CD14-positive monocyte (primary cell): ENCODE measurements at regions not wholly inside any gene's neighbourhood (a gene's known extent, or its start where the extent isn't known, plus 50 kb on each side); places are given as distances from the start of the nearest gene placed in this dataset.

Source experiments
- DNase-seq, 3 donors: peaks; one replicate each; pipeline ENCODE4 v3.0.0-alpha.2; 2011 to 2022
- H2AFZ ChIP-seq: 2 replicates; pipeline ENCODE4 v1.6.0; 2012; ENCODE audit warnings: mild to moderate bottlenecking, low read depth, low read length, inconsistent platforms; ENCODE audit not compliant: insufficient read depth, poor library complexity, severe bottlenecking
- H3K27ac ChIP-seq, 2 donors: 1 replicate in 1 of 2; 2 replicates in 1 of 2; pipeline ENCODE4 v1.5.1; 2012 to 2013; ENCODE audit warnings: low read length in 2 of 2, control low read depth in 1 of 2, inconsistent platforms in 1 of 2, low read depth in 1 of 2, mild to moderate bottlenecking in 1 of 2
- H3K27me3 ChIP-seq, 2 donors: one replicate each; pipeline versions ENCODE4 v1.6.0 to v1.6.1; 2011 to 2013; ENCODE audit warnings: low read length in 2 of 2; ENCODE audit not compliant: control insufficient read depth in 2 of 2, insufficient read depth in 2 of 2
- H3K36me3 ChIP-seq, 2 donors: replicated peaks in 1 of 2; 1 replicate in 1 of 2; 2 replicates in 1 of 2; pipeline versions ENCODE4 v1.5.1 to v1.6.1; 2012 to 2013; ENCODE audit warnings: low read length in 2 of 2, control low read depth in 1 of 2, inconsistent platforms in 1 of 2, mild to moderate bottlenecking in 1 of 2; ENCODE audit not compliant: insufficient read depth in 2 of 2, control insufficient read depth in 1 of 2
- H3K4me1 ChIP-seq, 2 donors: 1 replicate in 1 of 2; 2 replicates in 1 of 2; pipeline versions ENCODE4 v1.5.1 to v1.6.1; 2012 to 2013; ENCODE audit warnings: low read length in 2 of 2, control low read depth in 1 of 2, inconsistent platforms in 1 of 2, mild to moderate bottlenecking in 1 of 2, moderate library complexity in 1 of 2; ENCODE audit not compliant: insufficient read depth in 2 of 2, control insufficient read depth in 1 of 2
- H3K4me2 ChIP-seq: replicated peaks from 2 replicates; pipeline ENCODE3; 2012; ENCODE audit warnings: low read length, moderate library complexity, mild to moderate bottlenecking; ENCODE audit not compliant: poor library complexity, severe bottlenecking; ENCODE audit errors: extremely low read depth
- H3K4me3 ChIP-seq, 3 experiments: fragments of 200-600 bp in 1 of 3; sonication (generic) in 1 of 3; replicated peaks in 1 of 3; 1 replicate in 2 of 3; 2 replicates in 1 of 3; pipeline ENCODE4 v1.5.1; 2011 to 2013; ENCODE audit warnings: low read length in 3 of 3, mild to moderate bottlenecking in 3 of 3, control low read depth in 2 of 3, low read depth in 2 of 3, inconsistent platforms in 1 of 3, moderate library complexity in 1 of 3
- H3K79me2 ChIP-seq: 2 replicates; pipeline ENCODE4 v1.6.0; 2012; ENCODE audit warnings: mild to moderate bottlenecking, control low read depth, inconsistent platforms, low read length, moderate library complexity; ENCODE audit not compliant: insufficient read depth
- H3K9ac ChIP-seq: 2 replicates; pipeline ENCODE4 v1.6.0; 2017; ENCODE audit warnings: low read length, mild to moderate bottlenecking; ENCODE audit not compliant: insufficient read depth, poor library complexity, severe bottlenecking
- H3K9me3 ChIP-seq, 2 donors: replicated peaks in 1 of 2; 1 replicate in 1 of 2; 2 replicates in 1 of 2; pipeline versions ENCODE4 v1.5.1 to v1.6.1; 2012 to 2013; ENCODE audit warnings: low read length in 2 of 2, control low read depth in 1 of 2; ENCODE audit not compliant: control insufficient read depth in 1 of 2, insufficient read depth in 1 of 2
- H4K20me1 ChIP-seq: 2 replicates; pipeline ENCODE4 v1.6.0; 2012; ENCODE audit warnings: mild to moderate bottlenecking, low read length, control low read depth, moderate library complexity; ENCODE audit not compliant: insufficient read depth
- H3K27ac Mint-ChIP-seq, 7 donors: one replicate each; pipeline ENCODE4 v1.8.0; 2020; ENCODE audit warnings: mild to moderate bottlenecking in 7 of 7, mixed read lengths in 7 of 7, moderate library complexity in 6 of 7, inconsistent platforms in 2 of 7
- H3K27me3 Mint-ChIP-seq, 3 donors: one replicate each; pipeline ENCODE4 v1.8.0; 2021 to 2022; ENCODE audit warnings: low read depth in 3 of 3, mild to moderate bottlenecking in 3 of 3, mixed read lengths in 3 of 3, moderate library complexity in 3 of 3, inconsistent platforms in 1 of 3
- H3K36me3 Mint-ChIP-seq, 2 donors: one replicate each; pipeline ENCODE4 v1.8.0; 2020; ENCODE audit warnings: mixed read lengths in 2 of 2, inconsistent platforms in 1 of 2, mild to moderate bottlenecking in 1 of 2
- H3K4me1 Mint-ChIP-seq: one replicate; pipeline ENCODE4 v1.8.0; 2020; ENCODE audit warnings: mild to moderate bottlenecking, mixed read lengths
- H3K4me3 Mint-ChIP-seq, 2 donors: one replicate each; pipeline ENCODE4 v1.8.0; 2020; ENCODE audit warnings: mild to moderate bottlenecking in 2 of 2, mixed read lengths in 2 of 2, moderate library complexity in 1 of 2
- H3K9me3 Mint-ChIP-seq, 7 donors: one replicate each; pipeline ENCODE4 v1.8.0; 2020 to 2022; ENCODE audit warnings: mixed read lengths in 7 of 7, mild to moderate bottlenecking in 6 of 7, moderate library complexity in 6 of 7, inconsistent platforms in 2 of 7
- WGBS: methylation state at CpG from one replicate; pipeline ENCODE4 v1.1.5; 2013; ENCODE audit warnings: missing lambda C conversion rate; ENCODE audit not compliant: insufficient coverage; 5-methylcytosine and 5-hydroxymethylcytosine counted together
- intact Hi-C, 2 donors: fragments of 100-400 bp; cut with micrococcal nuclease; formaldehyde crosslinking; loops; one replicate each; pipeline versions ENCODE4 v1.15.0 to v1.15.1; 2023
- TF ChIP-seq, protein P1 (sequence below): fragments of 200-600 bp; IDR thresholded peaks from one replicate; pipeline ENCODE4 v1.8.0; 2022; ENCODE audit warnings: antibody characterized with exemption, mild to moderate bottlenecking

DNA sequence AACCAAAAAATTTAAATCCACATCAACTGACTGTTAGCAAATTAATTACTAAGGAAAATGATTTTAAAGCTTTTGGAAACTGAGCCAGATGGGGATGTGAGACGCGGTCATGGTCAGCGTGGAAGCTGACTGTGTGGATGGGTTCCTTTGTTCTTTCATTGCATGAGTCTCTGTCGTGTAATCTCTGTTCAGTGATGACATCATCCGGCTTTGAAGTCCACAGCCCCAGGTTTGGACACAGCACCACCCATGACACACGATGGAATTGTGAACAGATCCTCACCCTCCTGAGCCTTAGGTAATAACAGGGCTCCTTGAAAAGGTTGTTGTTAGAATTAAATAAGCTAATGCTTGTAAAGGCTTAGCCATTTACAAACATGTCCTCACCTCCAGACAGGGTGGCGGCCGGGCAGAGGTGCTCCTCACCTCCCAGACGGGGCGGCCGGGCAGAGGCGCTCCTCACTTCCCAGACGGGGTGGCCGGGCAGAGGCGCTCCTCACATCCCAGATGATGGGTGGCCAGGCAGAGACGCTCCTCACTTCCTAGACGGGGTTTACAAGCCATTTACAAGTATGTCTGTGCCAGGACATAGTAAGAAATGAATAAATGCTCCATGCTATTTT is 677.3 kb downstream of the TBC1D22A start:
- Mint-ChIP-seq H3K4me1 (no peaks in the 10 kb centered on the region), H3K9me3 (peaks cover 5 to 41% (median 34%) of the 10 kb centered on the region in 7 donors)
- no peaks in the 10 kb centered on the region for H3K36me3 ChIP-seq

DNA sequence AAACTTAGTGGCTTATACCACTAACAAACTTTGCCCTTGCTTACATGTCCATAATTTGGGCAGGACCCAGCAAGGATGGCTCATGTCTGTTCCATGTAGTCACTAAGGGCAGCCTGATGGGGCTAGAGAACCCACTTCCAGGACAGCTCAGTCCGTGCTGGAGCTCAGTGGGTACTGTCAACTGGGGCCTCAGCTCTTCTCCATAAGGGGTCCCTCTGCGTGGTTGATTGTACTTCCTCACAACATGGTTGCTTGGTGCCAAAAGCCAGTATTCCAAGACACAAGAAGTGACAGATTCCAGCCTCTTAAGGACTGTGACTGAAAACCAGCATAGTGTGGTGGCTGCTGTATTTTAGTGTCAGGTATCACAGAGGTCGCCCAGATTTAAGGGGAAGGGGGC is 675.2 kb downstream of the TBC1D22A start:
- H3K36me3 ChIP-seq = no peaks in the 10 kb centered on the region
- H2AFZ ChIP-seq = no peak overlapping the region
- no peak overlapping the region for H3K4me2 ChIP-seq
- no peaks in the 10 kb centered on the region for H3K79me2 ChIP-seq
- peaks cover 28 to 34% of the 10 kb centered on the region in 2 donors for H3K9me3 ChIP-seq
- peaks cover 2 to 5% (median 2%) of the 10 kb centered on the region in 3 donors for H3K27me3 Mint-ChIP-seq
- no peak overlapping the region for H3K4me3 Mint-ChIP-seq
- TF ChIP-seq, protein P1, sequence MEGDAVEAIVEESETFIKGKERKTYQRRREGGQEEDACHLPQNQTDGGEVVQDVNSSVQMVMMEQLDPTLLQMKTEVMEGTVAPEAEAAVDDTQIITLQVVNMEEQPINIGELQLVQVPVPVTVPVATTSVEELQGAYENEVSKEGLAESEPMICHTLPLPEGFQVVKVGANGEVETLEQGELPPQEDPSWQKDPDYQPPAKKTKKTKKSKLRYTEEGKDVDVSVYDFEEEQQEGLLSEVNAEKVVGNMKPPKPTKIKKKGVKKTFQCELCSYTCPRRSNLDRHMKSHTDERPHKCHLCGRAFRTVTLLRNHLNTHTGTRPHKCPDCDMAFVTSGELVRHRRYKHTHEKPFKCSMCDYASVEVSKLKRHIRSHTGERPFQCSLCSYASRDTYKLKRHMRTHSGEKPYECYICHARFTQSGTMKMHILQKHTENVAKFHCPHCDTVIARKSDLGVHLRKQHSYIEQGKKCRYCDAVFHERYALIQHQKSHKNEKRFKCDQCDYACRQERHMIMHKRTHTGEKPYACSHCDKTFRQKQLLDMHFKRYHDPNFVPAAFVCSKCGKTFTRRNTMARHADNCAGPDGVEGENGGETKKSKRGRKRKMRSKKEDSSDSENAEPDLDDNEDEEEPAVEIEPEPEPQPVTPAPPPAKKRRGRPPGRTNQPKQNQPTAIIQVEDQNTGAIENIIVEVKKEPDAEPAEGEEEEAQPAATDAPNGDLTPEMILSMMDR = no peak
- H4K20me1 ChIP-seq = no peaks in the 10 kb centered on the region
- 70% methylated on average over 1 of the region's 3 CpGs for WGBS
- intact Hi-C loops = no loop called here
- H3K36me3 Mint-ChIP-seq = no peaks in the 10 kb centered on the region
- H3K4me3 ChIP-seq = no peak overlapping the region
- H3K27ac Mint-ChIP-seq = no peak overlapping the region
- no peak overlapping the region for H3K9ac ChIP-seq
- H3K27me3 ChIP-seq = no peaks in the 10 kb centered on the region
- DNase-seq = no peak
- H3K4me1 ChIP-seq = no peaks in the 10 kb centered on the region
- no peaks in the 10 kb centered on the region for H3K4me1 Mint-ChIP-seq
- H3K9me3 Mint-ChIP-seq = peaks cover 5 to 35% (median 29%) of the 10 kb centered on the region in 7 donors
- H3K27ac ChIP-seq = no peak overlapping the region

More for the DNA sequence above, 677.3 kb downstream of the TBC1D22A start:
- H3K27ac Mint-ChIP-seq = no peak overlapping the region
- intact Hi-C loops = no loop called here
- WGBS = 92% methylated on average over 13 of the region's 17 CpGs
- H3K9me3 ChIP-seq = peaks cover 48 to 49% of the 10 kb centered on the region in 2 donors
- no peaks in the 10 kb centered on the region for H3K4me1 ChIP-seq
- no peaks in the 10 kb centered on the region for H4K20me1 ChIP-seq
- DNase-seq = no peak
- H3K27me3 ChIP-seq = no peaks in the 10 kb centered on the region
- H3K9ac ChIP-seq = no peak overlapping the region
- H3K4me2 ChIP-seq = no peak overlapping the region
- H3K27ac ChIP-seq = no peak overlapping the region
- H2AFZ ChIP-seq = no peak overlapping the region
- H3K27me3 Mint-ChIP-seq = peaks cover 0 to 3% (median 2%) of the 10 kb centered on the region in 3 donors
- no peaks in the 10 kb centered on the region for H3K79me2 ChIP-seq
- TF ChIP-seq, protein P1 = no peak
- no peak overlapping the region for H3K4me3 ChIP-seq
- H3K36me3 Mint-ChIP-seq = no peaks in the 10 kb centered on the region
- no peak overlapping the region for H3K4me3 Mint-ChIP-seq
